PFSK-1 (cell line): ENCODE measurements at regions not wholly inside any gene's neighbourhood (a gene's known extent, or its start where the extent isn't known, plus 50 kb on each side); places are given as distances from the start of the nearest gene placed in this dataset.

Experiments
- FOXP2 ChIP-seq: optimal IDR thresholded peaks from 2 replicates; pipeline ENCODE3; 2011; ENCODE audit warnings: borderline replicate concordance, control low read depth, inconsistent platforms; ENCODE audit not compliant: insufficient read depth; ENCODE audit errors: extremely low read length, extremely low read depth
- POLR2AphosphoS5 ChIP-seq: IDR thresholded peaks from 2 replicates; pipeline ENCODE4 v1.6.1; 2012; ENCODE audit warnings: low read depth, mild to moderate bottlenecking, control low read depth, low read length, moderate library complexity
- REST ChIP-seq, 2 experiments: IDR thresholded peaks; 2 replicates each; pipeline versions ENCODE4 v1.6.1 to v1.8.0; 2011 to 2012; ENCODE audit warnings: low read depth in 2 of 2, low read length in 2 of 2, control low read depth in 1 of 2, inconsistent platforms in 1 of 2, mild to moderate bottlenecking in 1 of 2, moderate library complexity in 1 of 2; ENCODE audit not compliant: insufficient read depth in 1 of 2
- SIN3A ChIP-seq: IDR thresholded peaks from 2 replicates; pipeline ENCODE4 v1.6.1; 2012; ENCODE audit warnings: mild to moderate bottlenecking, low read length, moderate library complexity, borderline replicate concordance; ENCODE audit not compliant: insufficient read depth
- TAF1 ChIP-seq: IDR thresholded peaks from 2 replicates; pipeline ENCODE4 v1.6.1; 2012; ENCODE audit warnings: low read length, control low read depth, borderline replicate concordance; ENCODE audit not compliant: insufficient read depth

- no peak for TF ChIP-seq REST (IDR thresholded peaks at IDR 0.05; ENCODE audit: insufficient read depth in 1 of 2, low read depth in 2 of 2, low read length in 2 of 2)
- no peak for TF ChIP-seq TAF1
- no peak for TF ChIP-seq SIN3A
- TF ChIP-seq POLR2AphosphoS5: no peak
- TF ChIP-seq FOXP2: no peak
Observed at GRCh38 chr21:28298251-28298672, 694.4 kb downstream of the LTN1 start.

GRCh38 chr21:28294051-28294450, 698.6 kb downstream of the LTN1 start:
- no peak for TF ChIP-seq POLR2AphosphoS5
- TF ChIP-seq TAF1: no peak
- no peak for TF ChIP-seq SIN3A
- TF ChIP-seq FOXP2: no peak
- TF ChIP-seq REST (IDR thresholded peaks at IDR 0.05; ENCODE audit: insufficient read depth in 1 of 2, low read depth in 2 of 2, low read length in 2 of 2): no peak

GRCh38 chr21:28283641-28284490, 708.8 kb downstream of the LTN1 start:
- TF ChIP-seq TAF1 (no peak), SIN3A (no peak), POLR2AphosphoS5 (peak; percentile 26; the same call in 1 of the 2 replicates)

- no peak for TF ChIP-seq SIN3A
- TF ChIP-seq TAF1: no peak
- no peak for TF ChIP-seq FOXP2
- TF ChIP-seq REST (IDR thresholded peaks at IDR 0.05; ENCODE audit: insufficient read depth in 1 of 2, low read depth in 2 of 2, low read length in 2 of 2): no peak
- no peak for TF ChIP-seq POLR2AphosphoS5
Observed at GRCh38 chr21:28282833-28283232, 709.8 kb downstream of the LTN1 start.

- TF ChIP-seq POLR2AphosphoS5 (no peak), TAF1 (no peak), REST (IDR thresholded peaks at IDR 0.05; ENCODE audit: insufficient read depth in 1 of 2, low read depth in 2 of 2, low read length in 2 of 2) (no peak), SIN3A (no peak), FOXP2 (no peak)
Observed at GRCh38 chr21:28280611-28281010, 712.1 kb downstream of the LTN1 start.
